ENCODE measurements at regions not wholly inside any gene's neighbourhood (a gene's known extent, or its start where the extent isn't known, plus 50 kb on each side); places are given as distances from the start of the nearest gene placed in this dataset.
"Not testable (repeated sequence)": the region's sequence is repeated elsewhere in the genome, so short reads cannot be mapped to it uniquely, and the experiment has no call there.

DNA sequence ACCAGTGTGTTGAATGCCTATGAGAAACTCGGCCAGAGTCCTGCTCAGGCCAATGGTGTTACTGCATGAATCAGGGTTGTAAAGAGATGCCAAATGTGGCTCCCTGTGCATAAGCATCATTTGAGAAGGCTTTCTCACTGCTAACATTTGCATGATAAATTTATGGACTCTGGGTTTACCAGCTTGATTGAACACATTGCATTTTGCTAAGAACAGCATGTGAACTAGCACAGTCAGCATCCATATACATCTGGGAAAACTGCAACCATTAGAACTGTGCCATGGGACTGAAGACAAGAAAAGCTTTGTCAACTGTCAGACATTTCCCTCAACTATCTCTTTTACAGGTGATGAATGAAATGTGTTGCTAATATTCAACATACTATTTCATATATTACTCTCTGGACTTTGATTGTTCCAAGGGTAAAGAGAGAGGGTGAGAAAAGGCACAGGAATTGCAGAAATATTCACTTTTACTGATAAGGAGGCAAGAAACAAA, 1427.4 kb upstream of the ADGRL3 start (continued):
- TF ChIP-seq, protein P1, sequence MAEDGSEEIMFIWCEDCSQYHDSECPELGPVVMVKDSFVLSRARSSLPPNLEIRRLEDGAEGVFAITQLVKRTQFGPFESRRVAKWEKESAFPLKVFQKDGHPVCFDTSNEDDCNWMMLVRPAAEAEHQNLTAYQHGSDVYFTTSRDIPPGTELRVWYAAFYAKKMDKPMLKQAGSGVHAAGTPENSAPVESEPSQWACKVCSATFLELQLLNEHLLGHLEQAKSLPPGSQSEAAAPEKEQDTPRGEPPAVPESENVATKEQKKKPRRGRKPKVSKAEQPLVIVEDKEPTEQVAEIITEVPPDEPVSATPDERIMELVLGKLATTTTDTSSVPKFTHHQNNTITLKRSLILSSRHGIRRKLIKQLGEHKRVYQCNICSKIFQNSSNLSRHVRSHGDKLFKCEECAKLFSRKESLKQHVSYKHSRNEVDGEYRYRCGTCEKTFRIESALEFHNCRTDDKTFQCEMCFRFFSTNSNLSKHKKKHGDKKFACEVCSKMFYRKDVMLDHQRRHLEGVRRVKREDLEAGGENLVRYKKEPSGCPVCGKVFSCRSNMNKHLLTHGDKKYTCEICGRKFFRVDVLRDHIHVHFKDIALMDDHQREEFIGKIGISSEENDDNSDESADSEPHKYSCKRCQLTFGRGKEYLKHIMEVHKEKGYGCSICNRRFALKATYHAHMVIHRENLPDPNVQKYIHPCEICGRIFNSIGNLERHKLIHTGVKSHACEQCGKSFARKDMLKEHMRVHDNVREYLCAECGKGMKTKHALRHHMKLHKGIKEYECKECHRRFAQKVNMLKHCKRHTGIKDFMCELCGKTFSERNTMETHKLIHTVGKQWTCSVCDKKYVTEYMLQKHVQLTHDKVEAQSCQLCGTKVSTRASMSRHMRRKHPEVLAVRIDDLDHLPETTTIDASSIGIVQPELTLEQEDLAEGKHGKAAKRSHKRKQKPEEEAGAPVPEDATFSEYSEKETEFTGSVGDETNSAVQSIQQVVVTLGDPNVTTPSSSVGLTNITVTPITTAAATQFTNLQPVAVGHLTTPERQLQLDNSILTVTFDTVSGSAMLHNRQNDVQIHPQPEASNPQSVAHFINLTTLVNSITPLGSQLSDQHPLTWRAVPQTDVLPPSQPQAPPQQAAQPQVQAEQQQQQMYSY (CRISPR knock-in tag; IDR thresholded peaks at IDR 0.05), result no peak
- no peak for TF ChIP-seq BACH1 (IDR thresholded peaks at IDR 0.05; ENCODE audit: borderline replicate concordance)
- no peak for TF ChIP-seq YBX1 (IDR thresholded peaks at IDR 0.05)
- TF ChIP-seq RAD51 (IDR thresholded peaks at IDR 0.05), result no peak
- TF ChIP-seq ZSCAN29 (IDR thresholded peaks at IDR 0.05), result no peak
- no peak for TF ChIP-seq SREBF1 (IDR thresholded peaks at IDR 0.05; ENCODE audit: low read length)

DNA sequence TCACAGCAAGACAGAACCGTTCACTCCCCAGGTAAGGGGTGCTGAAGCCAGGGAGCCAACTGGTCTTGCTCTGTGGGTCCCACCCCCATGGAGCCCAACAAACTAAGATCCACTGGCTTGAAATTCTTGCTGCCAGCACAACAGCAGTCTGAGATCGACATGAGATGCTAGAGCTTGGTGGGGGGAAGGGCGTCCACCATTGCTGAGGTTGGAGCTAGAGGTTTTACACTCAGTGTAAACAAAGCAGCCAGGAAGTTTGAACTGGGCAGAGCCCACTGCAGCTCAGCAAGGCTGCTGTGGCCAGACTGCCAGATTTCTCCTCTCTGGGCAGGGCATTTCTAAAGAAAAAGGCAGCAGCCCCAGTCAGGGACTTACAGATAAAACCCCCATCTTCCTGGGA, 1419.9 kb upstream of the ADGRL3 start:
- H3K27ac ChIP-seq (ENCODE audit: control insufficient read depth, insufficient read depth); SMC1A ChIA-PET (ENCODE audit: uncharacterized antibody, unreplicated experiment); H3K36me3 ChIP-seq (ENCODE audit: control insufficient read depth in 2 of 2, insufficient read depth in 2 of 2, low read length in 1 of 2); H4K20me1 ChIP-seq (ENCODE audit: control insufficient read depth, insufficient read depth); H3K9me3 ChIP-seq (replicated peaks; ENCODE audit: control insufficient read depth, insufficient read depth, low read length); CTCF ChIA-PET; DNase-seq (ENCODE audit: low read depth, low spot score); intact Hi-C loops (cut with micrococcal nuclease; ENCODE audit: unreplicated experiment); H3K27me3 ChIP-seq (replicated peaks in 1 of 2; ENCODE audit: control insufficient read depth in 2 of 2, insufficient read depth in 2 of 2, low read length in 1 of 2); in situ Hi-C loops (cut with MboI); H3K4me3 ChIP-seq; H3K4me1 ChIP-seq (ENCODE audit: control insufficient read depth, insufficient read depth, low read length); H3K9ac ChIP-seq (ENCODE audit: control insufficient read depth, insufficient read depth, low read length); ATAC-seq; FAIRE-seq; H2AFZ ChIP-seq (ENCODE audit: control insufficient read depth, low read depth, low read length); RAD21 ChIA-PET (ENCODE audit: unreplicated experiment); POLR2A ChIA-PET; BruUV-seq (replicated peaks); H3K4me2 ChIP-seq (ENCODE audit: control insufficient read depth, insufficient read depth); H3K79me2 ChIP-seq (ENCODE audit: control insufficient read depth, insufficient read depth, low read length): not testable (repeated sequence)
- 5% methylated on average over 2 of the region's 3 CpGs for WGBS (ENCODE audit: insufficient coverage, insufficient replicate concordance, low lambda C conversion rate, missing lambda C conversion rate)

Measured in GM12878 (cell line).